ENCODE measurements at regions not wholly inside any gene's neighbourhood (a gene's known extent, or its start where the extent isn't known, plus 50 kb on each side); places are given as distances from the start of the nearest gene placed in this dataset.

DNA sequence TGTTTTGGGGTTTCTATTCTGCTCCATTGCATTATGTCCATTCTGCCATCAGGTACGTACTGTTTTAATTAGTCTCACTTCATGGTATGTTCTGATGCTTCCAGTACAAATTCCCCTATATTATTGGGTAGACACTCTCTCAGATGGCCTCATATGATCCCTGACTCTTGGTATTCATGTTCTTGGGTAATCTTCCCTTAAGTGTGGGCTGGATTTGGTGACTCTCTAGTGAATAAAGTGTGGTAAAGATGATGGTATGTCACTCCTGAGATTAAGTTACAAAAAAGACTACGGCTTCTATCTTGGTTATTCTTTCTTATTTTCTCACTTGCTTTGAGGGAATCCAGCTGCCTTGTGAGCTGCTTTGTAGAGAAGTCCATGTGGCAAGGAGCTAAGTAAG is 89.6 kb upstream of the TBC1D5 start:
- Histone ChIP-seq H3F3A (ENCODE audit: insufficient read depth) (0 out of 2 replicates have a peak, but pooled peaks cover 10% of the 10 kb centered on the region), H3K9me2 (ENCODE audit: insufficient read depth) (no peaks in the 10 kb centered on the region), H3K27me3 (replicated peaks; ENCODE audit: insufficient read depth) (no peaks in the 10 kb centered on the region), H3K4me3 (no peak overlapping the region), H3K79me2 (ENCODE audit: insufficient read depth) (no peaks in the 10 kb centered on the region), H3K9ac (no peak overlapping the region), H3K4me2 (ENCODE audit: unreplicated experiment) (peak overlapping the region; percentile 26), H3K9me3 (ENCODE audit: low read depth) (no peaks in the 10 kb centered on the region), H4K20me1 (ENCODE audit: insufficient read depth) (no peaks in the 10 kb centered on the region), H2AFZ (no peak overlapping the region; the same call in 1 of the 2 replicates), H3K4me1 (ENCODE audit: insufficient read depth) (peaks cover 20% of the 10 kb centered on the region), H3K27ac (peak overlapping the region; percentile 9), H3K36me3 (ENCODE audit: low read depth) (no peaks in the 10 kb centered on the region)
- WGBS, 2 experiments (ENCODE audit: low coverage in 1 of 2, low lambda C conversion rate in 2 of 2, missing lambda C conversion rate in 2 of 2): 66 to 75% methylated on average over 2 of the region's 2 CpGs
- no peak for TF ChIP-seq EZH2phosphoT487 (IDR thresholded peaks at IDR 0.05; ENCODE audit: insufficient read depth, low read depth)
- DNase-seq: peak; percentile 69
- in situ Hi-C loops (cut with MboI): loop anchor here (10.0 kb wide), 1 partner anchor 397 kb away; no protein-coding TSS in a partner anchor

DNA sequence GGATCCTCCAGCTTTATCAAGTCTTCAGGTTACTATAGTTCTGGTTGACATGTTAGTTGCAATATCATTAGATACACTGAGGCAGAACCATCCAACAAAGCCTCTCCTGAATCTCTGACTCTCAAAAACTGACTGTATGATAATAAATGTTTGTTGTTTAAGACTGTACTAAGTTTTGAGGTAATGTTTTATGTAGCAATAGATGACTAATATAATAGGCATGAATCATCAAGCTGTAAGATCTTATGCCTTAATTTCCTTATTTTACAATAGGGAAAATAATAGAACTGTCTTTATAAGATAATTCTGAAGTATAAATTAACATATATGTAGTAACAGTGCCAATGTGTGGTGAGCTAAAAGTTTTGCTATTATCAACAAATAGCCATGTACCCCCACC is 88.9 kb upstream of the TBC1D5 start:
- Histone ChIP-seq H3K4me3 (no peak overlapping the region), H3K4me2 (ENCODE audit: unreplicated experiment) (peak overlapping the region; percentile 16), H3K9me2 (ENCODE audit: insufficient read depth) (no peaks in the 10 kb centered on the region), H3F3A (ENCODE audit: insufficient read depth) (0 out of 2 replicates have a peak, but pooled peaks cover 10% of the 10 kb centered on the region), H3K27ac (peak overlapping the region; percentile 9; the same call in 1 of the 2 replicates), H3K4me1 (ENCODE audit: insufficient read depth) (peaks cover 20% of the 10 kb centered on the region), H3K9me3 (ENCODE audit: low read depth) (no peaks in the 10 kb centered on the region), H3K27me3 (replicated peaks; ENCODE audit: insufficient read depth) (no peaks in the 10 kb centered on the region), H3K79me2 (ENCODE audit: insufficient read depth) (no peaks in the 10 kb centered on the region), H3K9ac (no peak overlapping the region), H2AFZ (0 out of 2 replicates have a peak overlapping the region, but pooled peaks have one; percentile 8), H3K36me3 (ENCODE audit: low read depth) (no peaks in the 10 kb centered on the region), H4K20me1 (ENCODE audit: insufficient read depth) (no peaks in the 10 kb centered on the region)
- no peak for TF ChIP-seq EZH2phosphoT487 (IDR thresholded peaks at IDR 0.05; ENCODE audit: insufficient read depth, low read depth)
- TF ChIP-seq EZH2 (IDR thresholded peaks at IDR 0.05; ENCODE audit: insufficient read depth, poor library complexity, severe bottlenecking): no peak
- DNase-seq: peak; percentile 65
- in situ Hi-C loops (cut with MboI): loop anchor here (10.0 kb wide), 1 partner anchor 397 kb away; no protein-coding TSS in a partner anchor

DNA sequence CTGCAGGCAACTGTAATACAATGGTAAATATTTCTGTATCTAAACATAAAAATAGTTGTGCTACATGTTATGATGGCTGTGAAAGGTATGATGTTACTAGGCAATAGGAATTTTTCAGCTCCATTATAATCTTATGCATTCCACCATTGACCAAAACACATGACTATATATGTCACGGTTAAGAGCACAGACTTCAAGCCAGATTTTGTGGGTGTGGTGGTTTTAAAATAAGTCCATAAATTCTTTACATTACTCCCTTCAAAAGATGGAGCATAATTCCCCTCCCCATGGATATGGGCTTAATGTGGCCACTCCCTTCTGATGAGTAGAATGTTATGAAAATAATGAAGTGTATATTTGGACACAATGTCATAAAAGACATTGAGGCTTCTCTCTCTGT is 88.4 kb upstream of the TBC1D5 start:
- Histone ChIP-seq H2AFZ (0 out of 2 replicates have a peak overlapping the region, but pooled peaks have one; percentile 8), H3K4me3 (no peak overlapping the region), H4K20me1 (ENCODE audit: insufficient read depth) (no peaks in the 10 kb centered on the region), H3K27ac (no peak overlapping the region), H3K4me1 (ENCODE audit: insufficient read depth) (peaks cover 20% of the 10 kb centered on the region), H3K27me3 (replicated peaks; ENCODE audit: insufficient read depth) (no peaks in the 10 kb centered on the region), H3K9ac (no peak overlapping the region), H3K36me3 (ENCODE audit: low read depth) (no peaks in the 10 kb centered on the region), H3K9me3 (ENCODE audit: low read depth) (no peaks in the 10 kb centered on the region), H3K9me2 (ENCODE audit: insufficient read depth) (no peaks in the 10 kb centered on the region), H3F3A (ENCODE audit: insufficient read depth) (0 out of 2 replicates have a peak, but pooled peaks cover 10% of the 10 kb centered on the region), H3K79me2 (ENCODE audit: insufficient read depth) (no peaks in the 10 kb centered on the region), H3K4me2 (ENCODE audit: unreplicated experiment) (no peak overlapping the region)
- WGBS, 2 experiments (ENCODE audit: low coverage in 1 of 2, low lambda C conversion rate in 2 of 2, missing lambda C conversion rate in 2 of 2): 94 to 100% methylated on average over 1 of the region's 1 CpG
- TF ChIP-seq EZH2phosphoT487 (IDR thresholded peaks at IDR 0.05; ENCODE audit: insufficient read depth, low read depth): no peak
- no peak for TF ChIP-seq EZH2 (IDR thresholded peaks at IDR 0.05; ENCODE audit: insufficient read depth, poor library complexity, severe bottlenecking)
- no peak for DNase-seq
- in situ Hi-C loops (cut with MboI): loop anchor here (10.0 kb wide), 1 partner anchor 396 kb away; no protein-coding TSS in a partner anchor

DNA sequence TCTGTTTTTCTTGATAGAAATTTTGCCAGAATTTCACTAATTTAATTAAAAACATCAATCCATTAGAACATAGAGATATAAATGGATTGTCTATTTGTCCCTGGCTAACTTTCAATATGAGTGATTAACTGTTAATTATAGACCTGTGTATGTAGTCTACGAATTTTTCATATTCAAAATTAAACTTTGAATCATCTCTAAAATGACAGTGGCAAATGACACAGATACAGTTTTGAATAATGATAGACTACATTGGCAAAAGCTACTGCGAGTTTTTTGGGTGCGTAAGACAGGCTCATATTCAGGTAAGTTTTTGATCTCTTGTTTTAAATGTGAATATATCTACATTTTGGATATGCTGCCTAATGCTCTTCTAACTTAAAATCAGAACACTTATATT is 86.0 kb upstream of the TBC1D5 start:
- Histone ChIP-seq H3K27ac (no peak overlapping the region), H3K9me3 (ENCODE audit: low read depth) (no peaks in the 10 kb centered on the region), H3K4me2 (ENCODE audit: unreplicated experiment) (no peak overlapping the region), H3K27me3 (replicated peaks; ENCODE audit: insufficient read depth) (no peaks in the 10 kb centered on the region), H3K36me3 (ENCODE audit: low read depth) (no peaks in the 10 kb centered on the region), H3K4me3 (no peak overlapping the region), H4K20me1 (ENCODE audit: insufficient read depth) (no peaks in the 10 kb centered on the region), H3K79me2 (ENCODE audit: insufficient read depth) (no peaks in the 10 kb centered on the region), H2AFZ (no peak overlapping the region), H3K4me1 (ENCODE audit: insufficient read depth) (peaks cover 20% of the 10 kb centered on the region), H3K9me2 (ENCODE audit: insufficient read depth) (no peaks in the 10 kb centered on the region), H3F3A (ENCODE audit: insufficient read depth) (0 out of 2 replicates have a peak, but pooled peaks cover 10% of the 10 kb centered on the region), H3K9ac (no peak overlapping the region)
- TF ChIP-seq EZH2phosphoT487 (IDR thresholded peaks at IDR 0.05; ENCODE audit: insufficient read depth, low read depth) (no peak), EZH2 (IDR thresholded peaks at IDR 0.05; ENCODE audit: insufficient read depth, poor library complexity, severe bottlenecking) (no peak)
- in situ Hi-C loops (cut with MboI): no loop called here
- 72 to 76% methylated on average over 3 of the region's 3 CpGs for WGBS, 2 experiments (ENCODE audit: low coverage in 1 of 2, low lambda C conversion rate in 2 of 2, missing lambda C conversion rate in 2 of 2)
- DNase-seq: no peak

DNA sequence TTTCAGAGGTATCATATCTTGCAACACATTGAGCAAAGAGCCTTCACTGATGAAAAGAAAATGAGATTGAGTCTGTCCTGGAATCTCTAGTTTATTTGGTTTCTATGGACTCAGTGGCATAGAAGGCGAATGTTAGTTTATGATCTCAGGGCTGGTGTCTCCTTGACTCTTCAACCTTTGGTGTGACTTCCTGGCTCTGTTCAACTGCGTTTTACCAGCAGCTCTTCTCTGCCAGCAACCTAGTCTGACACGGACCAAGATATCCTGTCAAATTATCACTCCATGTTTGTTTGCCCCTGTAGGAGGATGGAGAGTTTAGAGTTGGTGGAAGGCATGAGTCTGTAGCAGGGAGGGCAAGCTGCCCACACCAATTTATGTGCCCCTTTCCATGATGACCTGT is 82.9 kb upstream of the TBC1D5 start:
- in situ Hi-C loops (cut with MboI): no loop called here
- H3K9me2 ChIP-seq (ENCODE audit: insufficient read depth): no peaks in the 10 kb centered on the region
- H4K20me1 ChIP-seq (ENCODE audit: insufficient read depth): no peaks in the 10 kb centered on the region
- no peaks in the 10 kb centered on the region for H3K36me3 ChIP-seq (ENCODE audit: low read depth)
- H3K9me3 ChIP-seq (ENCODE audit: low read depth): no peaks in the 10 kb centered on the region
- no peak overlapping the region for H3K9ac ChIP-seq
- H3K79me2 ChIP-seq (ENCODE audit: insufficient read depth): no peaks in the 10 kb centered on the region
- H3K4me3 ChIP-seq: no peak overlapping the region
- no peak overlapping the region for H2AFZ ChIP-seq
- no peak overlapping the region for H3K4me2 ChIP-seq (ENCODE audit: unreplicated experiment)
- no peak overlapping the region for H3K27ac ChIP-seq
- H3F3A ChIP-seq (ENCODE audit: insufficient read depth): no peaks in the 10 kb centered on the region
- no peaks in the 10 kb centered on the region for H3K27me3 ChIP-seq (replicated peaks; ENCODE audit: insufficient read depth)
- DNase-seq: no peak
- TF ChIP-seq EZH2phosphoT487 (IDR thresholded peaks at IDR 0.05; ENCODE audit: insufficient read depth, low read depth) (no peak), EZH2 (IDR thresholded peaks at IDR 0.05; ENCODE audit: insufficient read depth, poor library complexity, severe bottlenecking) (no peak)
- no peaks in the 10 kb centered on the region for H3K4me1 ChIP-seq (ENCODE audit: insufficient read depth)
- 70 to 78% methylated on average over 3 of the region's 3 CpGs for WGBS, 2 experiments (ENCODE audit: low coverage in 1 of 2, low lambda C conversion rate in 2 of 2, missing lambda C conversion rate in 2 of 2)
